HG03571 (cell line): ENCODE measurements at regions not wholly inside any gene's neighbourhood (a gene's known extent, or its start where the extent isn't known, plus 50 kb on each side); places are given as distances from the start of the nearest gene placed in this dataset.

Experiments used
- ATAC-seq: cut with Tn5 transposase; IDR thresholded peaks from one replicate; pipeline ENCODE4 v1.9.1; 2021; ENCODE audit not compliant: unreplicated experiment

DNA sequence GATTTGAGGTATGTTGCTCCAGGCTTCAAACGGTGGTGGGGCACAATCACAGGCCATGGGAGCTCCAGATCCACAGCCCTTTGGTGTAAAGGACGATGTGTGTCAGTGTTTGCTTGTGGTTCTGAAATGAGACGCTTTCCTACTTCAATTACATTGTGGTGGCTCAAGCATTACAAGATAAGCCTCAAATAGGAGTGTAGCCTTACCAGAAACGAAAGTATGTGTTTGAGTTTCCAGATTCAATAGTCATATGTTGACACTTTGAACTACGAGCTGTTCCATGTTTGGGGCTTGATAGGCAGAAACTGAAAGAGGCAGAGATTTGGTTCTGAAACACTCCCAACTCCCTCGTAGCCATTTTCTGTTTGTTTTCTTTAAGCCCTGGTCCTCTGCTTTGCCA is 187.1 kb downstream of the MYLK4 start:
- ATAC-seq = peak; percentile 62

DNA sequence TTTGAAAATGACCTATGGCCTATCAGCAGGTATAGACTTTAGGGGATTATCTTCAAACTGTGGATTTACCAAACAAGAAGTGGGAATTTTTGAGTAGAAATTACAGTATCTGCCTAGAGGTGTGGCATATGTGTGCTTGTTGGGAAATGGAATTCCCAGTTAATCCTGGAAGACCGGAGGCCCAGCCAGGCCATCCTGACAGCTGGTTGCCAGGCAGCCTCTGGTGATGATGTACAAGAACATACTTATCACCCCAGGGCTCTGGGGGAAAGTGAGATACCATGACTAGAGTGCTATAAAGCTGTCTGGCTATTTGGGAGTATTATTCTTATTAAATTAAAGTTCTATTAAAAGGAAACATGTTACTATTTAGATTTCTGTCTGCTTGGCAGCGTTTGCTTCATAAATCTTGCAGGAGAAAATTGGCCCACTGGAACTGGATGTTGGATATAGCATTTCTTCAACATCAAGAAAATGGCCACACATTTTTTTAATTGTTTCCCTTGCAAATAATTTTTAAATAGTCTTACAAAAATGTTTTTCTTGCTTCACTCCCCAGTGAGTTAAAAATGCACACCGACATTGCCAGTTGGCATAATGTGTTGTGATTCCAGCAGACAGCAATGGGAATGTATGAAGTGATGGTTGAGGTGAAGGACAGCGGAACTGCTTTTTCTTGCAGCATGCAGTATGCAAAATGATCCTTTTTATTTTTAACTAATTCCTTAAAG is 187.8 kb downstream of the MYLK4 start:
- ATAC-seq = no peak

- ATAC-seq = no peak
These were observed 189.6 kb downstream of the MYLK4 start for GRCh38 chr6:2560917-2561698.

- no peak for ATAC-seq
These were observed 190.4 kb downstream of the MYLK4 start for GRCh38 chr6:2560140-2560818.

- no peak for ATAC-seq
These were observed 191.6 kb downstream of the MYLK4 start for GRCh38 chr6:2558861-2559801.

DNA sequence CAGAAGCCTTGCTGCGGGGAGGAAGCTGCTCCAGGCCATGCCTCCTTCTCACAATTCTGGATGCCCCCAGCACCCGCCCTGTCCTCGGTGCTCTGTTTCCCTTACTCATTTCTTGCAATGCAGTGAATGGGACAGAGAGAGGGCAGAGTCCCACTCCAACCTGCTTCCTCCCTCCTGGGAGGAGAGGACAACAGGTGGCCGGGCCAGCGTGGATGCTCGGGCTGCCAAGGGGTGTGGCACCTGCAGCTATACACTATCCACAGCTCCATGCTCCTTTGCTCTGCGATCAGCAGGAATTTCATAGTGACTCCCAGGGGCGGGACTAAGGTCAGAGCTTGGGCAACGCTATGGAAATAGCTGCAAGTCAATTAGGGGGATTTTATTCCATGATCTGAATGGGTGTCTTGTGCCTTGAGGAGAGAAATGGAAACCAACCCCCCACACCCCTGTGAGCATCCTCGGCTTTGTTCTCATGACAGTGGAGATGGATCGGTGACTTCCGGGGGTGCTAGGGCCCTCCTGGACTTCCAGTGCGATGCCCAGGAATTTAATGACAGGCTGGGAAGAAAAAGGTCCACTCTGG is 192.5 kb downstream of the MYLK4 start:
- no peak for ATAC-seq

GRCh38 chr6:2557181-2557720 is 193.5 kb downstream of the MYLK4 start:
- ATAC-seq = no peak

GRCh38 chr6:2556761-2557160 is 194.0 kb downstream of the MYLK4 start:
- no peak for ATAC-seq

GRCh38 chr6:2554651-2555260 is 196.0 kb downstream of the MYLK4 start:
- ATAC-seq = no peak

GRCh38 chr6:2552526-2553154 is 198.1 kb downstream of the MYLK4 start:
- ATAC-seq = no peak

GRCh38 chr6:2551705-2552104 is 199.0 kb downstream of the MYLK4 start:
- ATAC-seq = no peak

GRCh38 chr6:2550247-2550646 is 200.5 kb downstream of the MYLK4 start:
- no peak for ATAC-seq

DNA sequence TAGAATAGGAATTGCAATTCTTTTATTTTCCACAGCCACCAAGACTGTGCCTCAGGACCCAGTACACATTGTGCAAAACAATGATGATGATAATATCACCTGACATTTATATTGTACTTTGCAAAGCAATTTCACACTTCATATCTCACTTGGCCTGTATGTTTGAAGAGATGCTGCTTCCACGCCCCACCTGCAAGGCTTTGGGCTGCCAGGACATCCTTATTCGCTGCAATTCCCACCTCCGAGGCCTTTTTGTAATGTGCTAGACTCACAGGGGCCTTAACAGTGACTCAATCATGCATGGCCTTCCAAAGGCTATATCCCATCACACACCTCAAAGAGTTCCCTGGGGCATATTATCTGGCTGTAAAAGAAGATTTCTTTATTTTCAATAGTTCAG is 200.9 kb downstream of the MYLK4 start:
- no peak for ATAC-seq

DNA sequence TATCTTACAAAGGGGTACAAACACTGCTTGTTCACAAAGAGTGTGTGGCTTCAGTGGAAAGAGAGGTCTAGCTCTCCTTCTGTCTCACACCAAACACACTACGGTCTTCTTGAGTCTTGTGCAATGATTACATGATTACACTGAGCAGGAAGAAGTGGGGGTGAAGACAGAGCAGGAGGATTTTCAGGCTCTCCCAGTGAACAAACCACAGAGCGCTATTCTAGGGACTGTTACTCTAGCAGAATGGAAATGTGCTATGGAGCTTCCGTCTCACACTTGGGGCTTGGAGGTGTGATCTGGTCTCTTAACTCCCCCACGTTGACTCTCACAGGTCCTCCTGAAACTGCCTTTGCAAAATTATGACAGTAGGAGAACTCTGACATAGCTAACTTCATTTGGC is 203.4 kb downstream of the MYLK4 start:
- no peak for ATAC-seq

- no peak for ATAC-seq
These were observed 203.8 kb downstream of the MYLK4 start for GRCh38 chr6:2546901-2547300.

DNA sequence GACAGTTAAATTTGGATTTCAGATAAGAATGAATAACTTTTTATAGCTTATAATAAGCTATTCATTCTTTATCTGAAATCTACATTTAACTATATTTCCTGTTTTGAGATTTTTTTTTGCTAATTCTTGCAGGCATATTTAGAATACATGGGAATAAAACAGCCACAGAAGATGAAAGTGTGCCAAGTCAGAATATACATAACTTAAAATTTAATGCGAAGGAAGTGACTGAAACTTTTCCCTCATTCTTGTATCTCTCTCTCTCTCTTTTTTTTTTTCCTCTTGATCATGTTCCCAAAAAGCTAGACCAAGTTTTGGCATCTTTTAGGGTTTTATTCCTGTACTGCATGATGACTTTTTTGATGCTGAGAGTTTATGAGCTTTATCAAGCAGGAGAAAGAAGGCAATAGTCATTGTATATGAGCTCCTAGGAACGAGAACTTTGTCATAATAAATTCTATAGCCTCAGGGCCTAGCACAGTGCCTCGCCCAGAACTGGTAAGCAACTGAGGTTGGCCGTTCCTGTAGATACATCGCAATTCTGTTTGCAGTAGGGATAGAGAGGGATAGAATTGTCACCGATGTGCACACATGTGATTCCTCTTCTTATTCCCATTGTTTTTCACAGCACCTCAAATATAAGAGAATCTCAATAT is 205.2 kb downstream of the MYLK4 start:
- ATAC-seq = no peak

DNA sequence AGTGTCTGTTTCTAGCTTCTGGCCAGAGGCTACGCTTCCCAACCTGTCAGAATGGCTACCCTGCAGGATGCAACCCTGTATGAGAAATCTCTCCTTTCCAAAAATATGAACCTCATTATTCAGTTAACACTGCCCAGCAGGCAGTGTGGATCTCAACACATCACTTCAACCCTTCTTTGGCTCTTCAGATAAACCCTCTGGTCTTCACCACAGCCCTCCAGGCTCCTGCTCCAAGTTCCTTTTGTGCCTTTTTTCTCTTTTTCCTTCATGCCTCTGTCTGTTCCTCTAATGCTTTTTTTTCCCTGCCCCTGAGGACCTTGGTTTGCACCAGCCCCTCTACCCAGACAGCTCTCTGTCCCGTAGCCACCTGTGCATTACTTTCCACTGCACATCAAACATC is 207.4 kb downstream of the MYLK4 start:
- no peak for ATAC-seq

GRCh38 chr6:2542858-2543218 is 207.9 kb downstream of the MYLK4 start:
- ATAC-seq = peak; percentile 85
